KOPT-K1 (cell line): ENCODE measurements at regions not wholly inside any gene's neighbourhood (a gene's known extent, or its start where the extent isn't known, plus 50 kb on each side); places are given as distances from the start of the nearest gene placed in this dataset.
A peak's percentile ranks its signal among the peaks of the same experiment; 100 is the strongest.

Source experiments
- H3K27ac ChIP-seq: fragments of 200-600 bp; sonication (generic); 2 replicates; pipeline ENCODE4 v1.5.1; 2016; ENCODE audit warnings: antibody characterized with exemption, mild to moderate bottlenecking, low read depth, low read length; ENCODE audit not compliant: poor library complexity, severe bottlenecking
- H3K36me3 ChIP-seq: fragments of 200-600 bp; sonication (generic); 2 replicates; pipeline ENCODE4 v1.5.1; 2017; ENCODE audit warnings: antibody characterized with exemption, mild to moderate bottlenecking, low read length, moderate library complexity; ENCODE audit not compliant: insufficient read depth
- H3K9me3 ChIP-seq: fragments of 200-600 bp; sonication (generic); 2 replicates; pipeline ENCODE4 v1.5.1; 2017; ENCODE audit warnings: antibody characterized with exemption, low read length, mild to moderate bottlenecking; ENCODE audit not compliant: insufficient read depth, poor library complexity, severe bottlenecking

DNA sequence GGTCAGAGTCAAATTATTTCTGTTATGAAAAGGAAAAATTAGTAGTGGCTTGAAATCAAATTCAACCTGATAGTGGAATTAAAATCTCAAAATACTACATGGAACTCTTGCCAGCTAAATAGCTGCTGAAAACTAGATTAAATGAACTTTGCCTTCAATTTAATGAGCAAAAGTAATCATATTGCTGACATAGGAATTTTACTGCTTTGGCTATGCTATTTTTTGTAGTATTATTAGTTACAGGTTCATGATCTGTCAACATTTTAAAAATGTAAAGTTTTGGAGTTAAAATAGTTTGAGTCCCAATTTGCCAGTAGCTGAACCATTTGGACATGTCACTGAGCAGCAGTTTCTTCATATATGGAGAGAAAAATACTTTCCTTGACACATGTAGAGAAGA lies 81.4 kb downstream of the RERGL start:
- Histone ChIP-seq H3K36me3 (no peaks in the 10 kb centered on the region), H3K27ac (no peak overlapping the region), H3K9me3 (no peaks in the 10 kb centered on the region)

DNA sequence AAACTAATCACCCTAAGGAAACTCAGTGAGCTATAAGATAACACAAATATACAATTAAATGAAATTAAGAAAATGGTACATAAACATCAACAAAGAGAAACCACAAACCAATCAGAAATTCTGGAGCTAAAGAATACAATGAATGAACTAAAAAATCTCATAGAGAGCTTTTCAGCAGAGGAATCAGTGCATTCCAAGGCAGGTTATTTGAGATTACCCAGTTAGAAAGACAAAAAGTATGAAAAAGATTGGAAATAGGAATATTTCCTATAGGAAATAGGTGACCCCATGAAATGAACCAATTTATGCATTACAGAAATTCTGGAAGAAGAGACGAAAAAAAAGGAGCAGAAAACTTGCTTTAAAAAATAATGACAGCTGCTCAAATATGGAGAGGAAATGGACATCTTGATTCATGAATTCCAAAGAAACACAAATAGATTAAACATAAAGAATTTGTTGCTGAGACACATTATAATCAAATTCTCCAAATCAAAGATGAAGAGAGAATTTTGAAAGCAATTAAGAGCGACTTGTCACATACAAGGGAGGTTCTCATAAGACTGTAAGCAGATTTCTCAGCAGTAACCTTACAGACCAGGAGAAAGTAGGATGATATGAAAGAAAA lies 90.7 kb downstream of the RERGL start:
- peaks cover 17% of the 10 kb centered on the region for H3K9me3 ChIP-seq
- no peaks in the 10 kb centered on the region for H3K36me3 ChIP-seq
- H3K27ac ChIP-seq, result no peak overlapping the region

DNA sequence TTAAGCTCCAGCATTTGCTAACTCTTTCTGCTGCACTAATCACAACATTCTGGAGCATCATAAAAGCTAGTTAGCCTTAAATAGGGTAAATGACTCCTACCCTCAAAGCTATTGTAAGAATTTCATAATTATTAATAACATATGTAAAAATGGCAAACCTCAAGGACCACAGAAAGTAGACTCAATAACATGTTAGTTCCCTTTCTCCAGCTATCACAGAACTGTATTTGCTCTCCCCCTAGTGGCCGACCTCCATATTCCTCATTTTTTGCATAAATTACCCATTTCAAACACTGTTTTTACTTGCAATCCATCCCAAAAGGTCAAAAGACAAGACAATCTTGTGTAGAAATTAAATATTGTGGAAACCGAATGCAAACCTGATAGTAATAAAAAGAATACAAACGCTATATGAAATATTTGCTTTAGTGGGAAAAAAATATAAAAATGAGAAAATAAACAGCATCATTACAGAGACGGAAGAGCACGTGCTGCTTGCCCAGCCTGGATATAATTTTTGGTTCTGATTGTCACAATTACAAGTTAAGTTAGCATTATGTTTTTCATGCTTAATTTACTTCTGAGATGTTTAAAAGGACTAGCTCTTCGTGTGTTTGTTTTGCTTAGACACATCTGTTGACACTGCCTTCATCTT lies 97.9 kb downstream of the RERGL start:
- Histone ChIP-seq H3K36me3 (no peaks in the 10 kb centered on the region), H3K9me3 (no peaks in the 10 kb centered on the region), H3K27ac (no peak overlapping the region)

DNA sequence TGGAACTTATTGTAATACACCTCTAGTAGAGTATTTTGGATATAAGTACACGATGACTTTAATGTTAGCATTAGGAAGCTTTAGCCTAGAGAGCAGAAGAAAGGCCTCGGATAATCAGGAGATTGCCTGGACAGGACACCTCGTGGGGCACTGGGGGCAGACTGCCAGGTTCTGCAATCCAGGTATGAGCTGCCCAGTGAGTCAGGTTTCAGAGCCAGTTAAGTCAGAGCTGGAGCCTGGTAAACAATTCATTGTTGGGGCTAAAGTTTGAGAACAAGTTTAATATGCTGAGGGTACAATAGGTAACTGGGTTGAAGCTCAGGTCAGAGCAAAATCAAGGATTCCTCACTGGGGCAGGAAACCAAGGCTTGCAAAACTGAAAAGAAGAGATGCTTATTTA lies 107.4 kb downstream of the RERGL start:
- Histone ChIP-seq H3K27ac (no peak overlapping the region), H3K36me3 (no peaks in the 10 kb centered on the region), H3K9me3 (no peaks in the 10 kb centered on the region)

DNA sequence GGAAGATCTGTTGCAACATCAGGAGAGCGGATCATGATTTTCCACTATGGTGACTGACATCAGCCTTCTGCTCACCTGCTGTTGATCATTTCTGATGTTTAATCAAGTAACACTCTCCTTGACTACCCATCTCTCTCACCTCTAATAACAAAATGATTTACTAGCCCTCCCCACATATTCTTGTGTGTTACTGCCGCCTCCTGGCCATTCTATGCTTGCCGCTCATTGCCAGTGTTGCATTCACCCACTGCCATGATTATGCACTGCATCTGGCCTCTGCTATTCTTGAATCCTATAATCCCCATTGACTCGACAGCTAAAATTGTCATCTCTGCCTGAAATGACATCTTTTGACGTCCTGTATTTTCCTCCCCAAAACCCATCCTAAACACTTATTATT lies 113.8 kb downstream of the RERGL start:
- Histone ChIP-seq H3K27ac (no peak overlapping the region), H3K9me3 (no peaks in the 10 kb centered on the region), H3K36me3 (no peaks in the 10 kb centered on the region)

DNA sequence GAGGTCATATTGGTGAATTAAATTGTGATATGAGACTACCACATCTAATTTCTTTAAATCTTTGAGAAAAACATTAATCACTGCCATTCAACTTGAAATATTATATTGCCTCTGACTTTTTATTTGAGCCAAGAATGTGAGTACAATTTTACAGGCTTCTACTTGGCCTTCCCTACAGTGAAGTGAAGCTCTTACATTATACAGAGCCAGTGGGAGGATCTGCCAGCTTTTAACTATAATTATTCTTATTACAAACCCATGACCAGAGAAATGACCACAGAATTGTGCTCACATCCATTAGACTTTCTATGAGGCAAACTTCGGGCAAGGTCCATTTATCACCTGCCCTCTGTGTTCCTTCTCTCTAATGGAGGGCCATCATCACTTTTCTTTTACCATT lies 114.2 kb downstream of the RERGL start:
- H3K27ac ChIP-seq, result no peak overlapping the region
- no peaks in the 10 kb centered on the region for H3K9me3 ChIP-seq
- no peaks in the 10 kb centered on the region for H3K36me3 ChIP-seq

DNA sequence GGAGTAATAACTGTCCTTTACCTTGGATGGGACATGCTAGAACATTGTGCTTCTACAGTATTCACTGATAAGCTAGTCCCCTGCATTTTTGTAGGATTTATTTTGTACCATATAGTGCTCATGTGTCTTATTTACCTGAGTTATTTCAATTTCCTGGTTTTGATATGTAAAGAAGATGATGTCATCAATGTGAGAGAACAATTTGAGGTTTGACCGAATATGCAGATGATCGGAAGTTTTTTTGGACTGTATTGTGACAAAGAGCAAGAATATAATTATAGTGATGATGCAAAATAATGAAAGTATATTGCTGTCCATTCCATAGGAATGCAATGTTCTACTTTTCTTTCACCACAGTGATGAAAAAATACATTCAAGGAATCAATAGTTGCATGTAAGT lies 114.8 kb downstream of the RERGL start:
- Histone ChIP-seq H3K9me3 (no peaks in the 10 kb centered on the region), H3K27ac (no peak overlapping the region), H3K36me3 (no peaks in the 10 kb centered on the region)

DNA sequence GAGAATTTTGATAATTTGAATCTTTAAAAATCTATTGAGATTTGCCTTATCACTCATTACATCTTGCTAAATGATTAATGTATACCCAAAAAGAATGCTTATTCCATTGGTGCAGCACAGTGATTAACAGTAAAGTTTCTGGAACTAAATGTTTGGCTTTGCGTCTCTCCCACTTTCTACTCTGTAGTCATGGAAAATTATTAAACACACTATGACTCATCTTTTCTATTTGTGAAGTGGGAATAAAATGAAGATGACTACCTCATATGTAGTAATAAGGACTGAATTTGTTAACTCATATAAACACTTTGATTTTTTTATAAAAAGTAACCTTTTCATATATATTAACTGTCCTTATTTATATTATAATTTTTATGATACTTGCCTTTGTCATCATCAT lies 118.1 kb downstream of the RERGL start:
- no peaks in the 10 kb centered on the region for H3K9me3 ChIP-seq
- H3K36me3 ChIP-seq, result no peaks in the 10 kb centered on the region
- no peak overlapping the region for H3K27ac ChIP-seq

DNA sequence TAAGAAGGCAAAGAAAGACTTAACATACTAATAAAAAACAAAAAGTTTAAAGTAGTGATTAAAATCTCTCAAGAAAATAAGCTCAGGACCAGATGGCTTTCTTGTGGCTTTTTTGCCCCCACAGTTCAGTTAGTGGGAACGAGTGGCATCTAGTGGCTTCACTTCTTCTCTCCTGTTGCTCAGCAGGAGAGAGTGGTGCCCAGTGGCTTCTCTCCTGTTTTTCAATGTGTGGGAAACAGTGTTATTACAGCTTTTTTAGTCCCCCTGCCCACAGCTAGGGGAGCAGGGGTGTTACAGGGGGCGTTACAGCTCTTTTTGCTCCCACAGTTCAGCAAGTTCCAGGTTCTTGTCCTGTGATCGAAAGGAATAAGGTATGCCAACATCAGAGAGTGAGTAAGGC lies 135.2 kb downstream of the RERGL start:
- H3K27ac ChIP-seq, result peak overlapping the region; percentile 60
- no peaks in the 10 kb centered on the region for H3K9me3 ChIP-seq
- no peaks in the 10 kb centered on the region for H3K36me3 ChIP-seq

DNA sequence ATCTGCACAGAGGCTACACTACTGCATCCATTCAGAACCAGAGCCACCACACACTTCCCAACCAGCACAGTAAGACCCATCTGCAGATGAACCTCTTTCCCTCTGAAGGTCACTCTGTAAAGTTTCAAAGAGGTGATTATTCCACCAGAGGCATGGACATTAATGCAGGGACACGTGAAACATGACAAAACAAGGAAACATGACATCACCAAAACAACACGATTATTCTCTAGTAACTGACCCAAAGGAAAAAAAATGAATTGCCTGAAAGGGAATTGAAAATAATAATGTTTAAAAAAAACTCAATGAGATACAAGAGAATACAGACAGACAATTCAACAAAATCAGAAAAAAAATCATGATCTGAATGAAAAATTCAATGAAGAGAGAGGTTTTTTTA lies 139.1 kb downstream of the RERGL start:
- Histone ChIP-seq H3K9me3 (peaks cover 11% of the 10 kb centered on the region), H3K36me3 (no peaks in the 10 kb centered on the region), H3K27ac (no peak overlapping the region)

DNA sequence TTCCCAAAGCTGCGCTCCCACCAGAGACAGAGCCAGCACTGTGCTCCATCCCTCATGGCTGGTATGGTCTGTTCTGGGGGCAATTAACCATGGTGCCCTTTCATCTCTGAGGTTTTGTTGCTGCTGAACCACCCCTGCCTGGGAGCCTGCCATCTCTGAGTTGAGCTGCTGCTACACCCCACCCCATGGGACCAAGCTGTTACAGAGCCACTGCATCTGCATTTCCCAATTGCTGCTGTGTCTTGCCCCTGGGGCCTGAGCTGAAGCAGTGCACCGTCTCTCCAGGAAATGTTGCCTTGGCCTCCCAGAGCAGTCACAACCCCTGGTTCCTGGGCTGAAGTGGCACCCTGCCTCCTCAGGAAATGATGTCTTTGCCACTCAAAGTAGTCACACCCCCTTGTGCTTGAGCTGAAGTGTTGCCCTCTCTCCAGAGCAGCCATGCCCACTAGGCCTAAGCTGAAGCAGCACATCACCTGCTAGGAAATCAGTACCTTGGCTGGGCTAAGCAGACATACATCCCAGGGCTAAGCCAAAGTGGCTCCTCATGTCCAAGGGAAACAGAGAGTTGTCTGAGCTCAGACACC lies 140.3 kb downstream of the RERGL start:
- H3K9me3 ChIP-seq, result peaks cover 13% of the 10 kb centered on the region
- H3K27ac ChIP-seq, result peak overlapping the region; percentile 51
- no peaks in the 10 kb centered on the region for H3K36me3 ChIP-seq

DNA sequence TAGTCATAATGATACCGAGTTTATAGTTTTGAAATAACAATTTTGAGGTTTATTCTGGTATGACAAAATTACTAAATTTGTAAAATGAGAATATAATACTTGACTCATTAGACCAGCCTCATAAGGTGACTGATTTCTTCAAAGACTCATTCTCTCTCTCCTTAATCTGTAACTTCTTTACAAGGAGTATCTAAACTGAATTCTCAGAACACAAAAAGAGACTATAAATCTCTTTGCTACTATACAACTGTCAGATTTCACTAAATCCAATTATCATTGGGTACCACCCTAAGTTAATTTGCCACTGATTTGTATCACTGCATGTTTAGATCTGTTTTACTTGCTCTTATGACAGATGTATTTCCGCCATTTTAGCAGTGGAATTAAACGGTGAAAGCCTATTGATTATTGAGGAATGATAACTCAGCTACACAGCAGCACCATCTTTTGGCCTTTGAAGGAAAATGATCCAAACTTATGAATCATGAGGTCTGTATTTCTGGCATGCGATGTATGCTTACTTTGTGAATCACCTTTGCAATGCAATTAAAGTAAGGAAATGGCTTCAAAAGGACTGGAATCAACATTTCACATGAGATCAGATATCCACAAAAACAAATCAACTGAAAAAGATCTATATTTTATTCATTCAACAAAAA lies 161.2 kb downstream of the RERGL start:
- H3K9me3 ChIP-seq, result no peaks in the 10 kb centered on the region
- no peaks in the 10 kb centered on the region for H3K36me3 ChIP-seq
- no peak overlapping the region for H3K27ac ChIP-seq

DNA sequence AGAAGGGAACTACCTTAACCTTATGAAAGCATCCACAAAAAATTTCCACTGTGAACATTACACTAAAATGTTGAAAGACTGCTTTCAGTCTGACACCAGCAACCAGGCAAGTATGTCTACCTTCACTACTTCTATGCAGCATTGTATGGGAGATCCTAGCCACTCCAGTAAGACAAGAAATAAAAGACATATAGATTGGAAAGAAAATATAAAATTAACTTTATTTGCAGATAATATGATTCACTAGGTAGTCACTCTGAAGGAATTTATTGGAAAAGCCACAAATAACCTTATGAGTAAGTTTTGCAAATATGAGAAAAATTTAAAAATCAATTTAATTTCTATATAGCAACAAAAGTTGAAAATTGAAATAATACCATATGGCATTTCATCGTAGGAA lies 172.0 kb downstream of the RERGL start:
- H3K36me3 ChIP-seq, result no peaks in the 10 kb centered on the region
- peaks cover 24% of the 10 kb centered on the region for H3K9me3 ChIP-seq
- H3K27ac ChIP-seq, result no peak overlapping the region

DNA sequence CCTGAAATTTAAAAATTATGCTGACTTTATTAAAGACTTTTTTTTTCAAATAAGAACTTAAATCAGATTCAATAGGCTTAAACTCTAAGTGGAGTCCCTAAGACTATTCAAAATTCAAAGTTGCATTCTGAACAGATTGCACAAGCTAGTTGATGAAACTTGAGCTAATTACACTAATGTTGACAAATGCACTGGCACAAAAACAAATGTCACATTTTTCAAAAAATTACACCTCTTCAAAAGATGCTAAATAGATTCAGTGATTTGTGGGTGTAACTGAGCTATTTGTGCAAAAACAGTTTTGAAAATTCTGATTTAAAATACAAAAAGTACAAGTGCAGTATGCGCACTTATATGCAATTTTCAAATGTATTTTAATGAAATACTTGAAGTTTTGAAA lies 205.4 kb downstream of the RERGL start:
- H3K9me3 ChIP-seq, result no peaks in the 10 kb centered on the region
- no peaks in the 10 kb centered on the region for H3K36me3 ChIP-seq
- no peak overlapping the region for H3K27ac ChIP-seq

DNA sequence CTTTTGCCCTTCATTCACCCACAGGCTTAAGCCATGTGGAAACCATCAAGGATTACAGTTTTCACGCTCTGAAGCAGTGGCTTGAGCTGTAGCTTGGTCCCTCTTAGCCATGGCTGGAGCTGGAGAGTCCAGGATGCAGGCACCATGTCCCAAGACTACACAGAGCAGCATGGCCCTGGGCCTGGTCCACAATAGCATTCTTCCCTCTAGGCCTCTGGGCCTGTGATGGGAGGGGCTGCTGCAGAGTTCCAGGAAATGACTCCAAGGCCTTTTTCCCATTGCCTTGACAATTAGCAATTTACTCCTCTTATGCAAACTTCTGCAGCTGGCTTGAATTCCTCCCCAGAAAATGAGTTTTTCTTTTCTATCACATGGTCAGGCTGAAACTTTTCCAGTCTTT lies 211.3 kb downstream of the RERGL start:
- peaks cover 16% of the 10 kb centered on the region for H3K9me3 ChIP-seq
- H3K27ac ChIP-seq, result no peak overlapping the region
- no peaks in the 10 kb centered on the region for H3K36me3 ChIP-seq
